Adrenal gland (tissue), 5 donors: ENCODE measurements at regions not wholly inside any gene's neighbourhood (a gene's known extent, or its start where the extent isn't known, plus 50 kb on each side); places are given as distances from the start of the nearest gene placed in this dataset.

Experiments
- POLR2A ChIP-seq, 2 donors: fragments of 450-650 bp; IDR thresholded peaks; one replicate each; pipeline ENCODE4 v1.6.1; 2017; ENCODE audit warnings: antibody characterized with exemption in 2 of 2, mild to moderate bottlenecking in 2 of 2, moderate library complexity in 1 of 2
- TF ChIP-seq, protein P1 (sequence below), 6 experiments: fragments of 450-650 bp in 4 of 6; fragments of 200-600 bp in 2 of 6; sonication (generic) in 1 of 6; IDR thresholded peaks; 1 replicate in 5 of 6; 2 replicates in 1 of 6; pipeline versions ENCODE4 v1.5.1 to v1.8.0; 2016 to 2021; ENCODE audit warnings: antibody characterized with exemption in 6 of 6, mild to moderate bottlenecking in 2 of 6, moderate library complexity in 1 of 6
- donor health status: DM: no; HTN: no; CAD: no.

- TF ChIP-seq POLR2A (IDR thresholded peaks at IDR 0.05), result no peak
- TF ChIP-seq, protein P1, sequence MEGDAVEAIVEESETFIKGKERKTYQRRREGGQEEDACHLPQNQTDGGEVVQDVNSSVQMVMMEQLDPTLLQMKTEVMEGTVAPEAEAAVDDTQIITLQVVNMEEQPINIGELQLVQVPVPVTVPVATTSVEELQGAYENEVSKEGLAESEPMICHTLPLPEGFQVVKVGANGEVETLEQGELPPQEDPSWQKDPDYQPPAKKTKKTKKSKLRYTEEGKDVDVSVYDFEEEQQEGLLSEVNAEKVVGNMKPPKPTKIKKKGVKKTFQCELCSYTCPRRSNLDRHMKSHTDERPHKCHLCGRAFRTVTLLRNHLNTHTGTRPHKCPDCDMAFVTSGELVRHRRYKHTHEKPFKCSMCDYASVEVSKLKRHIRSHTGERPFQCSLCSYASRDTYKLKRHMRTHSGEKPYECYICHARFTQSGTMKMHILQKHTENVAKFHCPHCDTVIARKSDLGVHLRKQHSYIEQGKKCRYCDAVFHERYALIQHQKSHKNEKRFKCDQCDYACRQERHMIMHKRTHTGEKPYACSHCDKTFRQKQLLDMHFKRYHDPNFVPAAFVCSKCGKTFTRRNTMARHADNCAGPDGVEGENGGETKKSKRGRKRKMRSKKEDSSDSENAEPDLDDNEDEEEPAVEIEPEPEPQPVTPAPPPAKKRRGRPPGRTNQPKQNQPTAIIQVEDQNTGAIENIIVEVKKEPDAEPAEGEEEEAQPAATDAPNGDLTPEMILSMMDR (IDR thresholded peaks at IDR 0.05), result no peak
These were observed 190.4 kb downstream of the NRIP1 start for GRCh38 chr21:14874379-14874778.
